ENCODE measurements at regions not wholly inside any gene's neighbourhood (a gene's known extent, or its start where the extent isn't known, plus 50 kb on each side); places are given as distances from the start of the nearest gene placed in this dataset.

DNA sequence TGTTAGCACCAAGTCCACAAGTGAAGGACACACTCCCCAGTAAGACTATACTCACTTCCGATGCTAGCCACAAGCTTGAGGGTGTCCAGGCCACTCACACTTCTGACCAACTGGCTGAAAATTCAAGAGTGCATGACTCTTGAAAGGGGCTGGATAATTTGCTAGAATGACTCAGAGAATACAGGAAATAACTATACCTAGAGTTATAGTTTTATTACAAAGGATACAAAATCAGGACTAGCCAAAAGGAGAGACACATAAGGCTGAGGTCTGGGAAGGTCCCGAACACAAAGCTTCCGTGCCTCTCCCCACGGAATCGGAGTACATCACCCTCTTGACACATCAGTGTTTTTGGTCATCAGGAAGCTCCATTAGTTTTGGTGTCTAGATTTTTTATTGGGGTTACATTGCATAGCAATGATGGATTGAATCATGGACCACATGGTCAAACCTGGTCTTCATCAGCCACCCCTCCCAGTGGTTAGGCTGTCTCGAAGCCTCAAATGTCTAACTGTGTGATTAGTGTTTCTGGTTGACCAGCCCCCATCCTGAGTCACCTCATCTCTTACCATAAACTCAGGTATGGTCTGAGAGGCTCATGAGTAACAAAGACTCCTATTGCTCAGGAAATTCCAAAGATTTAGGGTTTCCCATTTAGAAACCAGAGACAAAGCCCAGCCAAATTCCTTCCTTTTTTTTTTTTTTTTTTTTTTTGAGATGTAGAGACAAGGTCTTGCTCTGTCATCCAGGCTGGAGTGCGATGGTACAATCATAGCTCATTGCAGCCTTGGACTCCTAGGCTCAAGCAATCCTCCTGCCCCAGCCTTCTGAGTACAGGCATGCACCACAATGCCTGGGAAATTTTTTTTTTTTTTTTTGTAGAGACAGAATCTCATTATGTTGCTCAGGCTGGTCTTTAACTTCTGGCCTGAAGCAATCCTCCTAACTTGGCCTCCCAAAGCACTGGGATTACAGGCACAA, 472.0 kb upstream of the TBX3 start:
- DNase-seq: no peak

GRCh38 chr12:115149685-115150378, 465.9 kb upstream of the TBX3 start:
- DNase-seq: no peak

GRCh38 chr12:115149279-115149678, 465.3 kb upstream of the TBX3 start:
- no peak for DNase-seq

- DNase-seq: no peak
These were observed 463.9 kb upstream of the TBX3 start for GRCh38 chr12:115147916-115148315.

DNA sequence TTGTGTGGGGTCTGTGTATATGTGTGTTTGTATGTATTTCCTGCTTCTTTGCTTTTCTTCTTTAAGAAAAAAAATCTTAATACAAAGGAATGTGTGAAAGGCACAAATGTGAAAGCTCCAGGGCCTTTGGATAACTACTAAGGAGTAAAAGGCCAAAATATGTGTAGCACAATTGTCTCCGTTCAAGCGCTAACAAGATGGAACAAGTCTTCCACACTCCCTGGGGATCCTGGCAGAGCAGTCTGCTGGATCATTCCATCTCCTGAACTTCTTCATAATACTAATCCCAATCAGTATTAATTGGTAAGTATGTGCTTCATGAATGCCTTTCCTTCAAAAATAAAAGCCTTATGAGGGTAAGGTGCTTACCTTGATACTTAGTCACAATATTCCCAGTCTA, 462.5 kb upstream of the TBX3 start:
- no peak for DNase-seq

GRCh38 chr12:115144425-115144824, 460.4 kb upstream of the TBX3 start:
- no peak for DNase-seq

GRCh38 chr12:115140981-115141655, 457.1 kb upstream of the TBX3 start:
- DNase-seq: no peak

GRCh38 chr12:115137812-115138521, 454.0 kb upstream of the TBX3 start:
- no peak for DNase-seq

DNA sequence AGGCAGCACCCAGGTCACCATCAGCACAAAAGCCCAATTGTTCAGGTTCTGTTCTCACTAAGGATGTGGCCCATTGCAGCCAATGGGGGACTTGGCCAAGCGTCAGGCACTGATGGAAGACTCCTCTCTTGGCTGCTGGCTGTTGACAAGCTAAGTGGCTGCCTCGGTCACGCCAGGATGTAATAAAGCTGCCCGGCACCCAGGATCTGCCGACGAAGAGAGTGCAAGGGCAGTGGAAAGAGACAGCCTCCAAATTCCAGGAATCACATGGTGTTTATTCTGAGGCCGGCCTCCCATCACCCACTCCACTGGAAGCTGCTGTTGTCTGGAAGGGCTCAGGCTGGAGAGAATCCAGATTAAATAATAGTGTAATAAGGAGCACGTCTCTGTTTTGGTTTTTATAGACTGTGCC, 451.8 kb upstream of the TBX3 start:
- DNase-seq: no peak

GRCh38 chr12:115134298-115134697, 450.3 kb upstream of the TBX3 start:
- no peak for DNase-seq

GRCh38 chr12:115132905-115133304, 448.9 kb upstream of the TBX3 start:
- no peak for DNase-seq

- DNase-seq: no peak
These were observed 448.2 kb upstream of the TBX3 start for GRCh38 chr12:115132145-115132544.

DNA sequence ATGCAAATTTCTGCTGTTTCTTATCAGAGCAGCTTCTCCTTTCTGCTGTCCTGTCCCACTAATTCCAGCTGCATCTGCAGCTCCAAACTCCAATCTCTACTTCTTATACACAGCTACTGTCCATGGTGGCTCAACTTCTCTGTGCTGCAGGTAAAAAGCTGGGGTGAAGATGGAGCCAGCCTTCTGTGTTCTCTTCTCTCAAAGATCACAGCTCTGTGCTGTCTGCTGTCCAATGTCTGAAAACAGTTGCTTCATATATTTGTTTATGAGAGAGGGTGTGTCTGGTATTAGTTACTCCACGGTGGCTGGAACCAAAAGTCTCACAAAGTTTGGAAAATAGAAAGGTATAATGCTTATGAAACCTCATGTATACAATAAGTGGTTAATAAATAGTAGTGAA, 445.8 kb upstream of the TBX3 start:
- DNase-seq: no peak

- DNase-seq: no peak
These were observed 437.1 kb upstream of the TBX3 start for GRCh38 chr12:115121053-115121452.

DNA sequence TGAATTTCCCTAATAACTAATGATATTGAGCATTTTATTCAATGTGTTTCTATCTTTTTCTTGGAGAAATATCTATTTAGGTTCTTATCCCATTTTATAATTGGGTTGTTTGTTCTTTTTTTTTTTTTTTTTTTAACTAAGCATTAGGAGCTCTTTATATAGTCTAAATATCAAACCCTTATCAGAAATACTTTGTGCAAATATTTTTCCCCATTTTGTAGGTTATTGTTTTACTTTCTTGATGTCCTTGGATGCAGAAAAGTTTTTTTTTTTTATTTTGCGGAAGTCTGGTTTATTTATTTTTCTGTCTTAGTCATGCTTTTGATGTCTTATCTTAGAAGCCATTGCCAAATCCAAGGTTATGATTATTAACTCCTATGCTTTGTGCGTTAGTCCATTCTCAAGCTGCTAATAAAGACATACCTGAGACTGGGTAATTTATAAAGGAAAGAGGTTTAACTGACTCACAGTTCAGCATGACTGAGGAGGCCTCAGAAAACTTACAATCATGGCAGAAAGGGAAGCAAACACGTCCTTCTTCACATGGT, 434.3 kb upstream of the TBX3 start:
- no peak for DNase-seq

DNA sequence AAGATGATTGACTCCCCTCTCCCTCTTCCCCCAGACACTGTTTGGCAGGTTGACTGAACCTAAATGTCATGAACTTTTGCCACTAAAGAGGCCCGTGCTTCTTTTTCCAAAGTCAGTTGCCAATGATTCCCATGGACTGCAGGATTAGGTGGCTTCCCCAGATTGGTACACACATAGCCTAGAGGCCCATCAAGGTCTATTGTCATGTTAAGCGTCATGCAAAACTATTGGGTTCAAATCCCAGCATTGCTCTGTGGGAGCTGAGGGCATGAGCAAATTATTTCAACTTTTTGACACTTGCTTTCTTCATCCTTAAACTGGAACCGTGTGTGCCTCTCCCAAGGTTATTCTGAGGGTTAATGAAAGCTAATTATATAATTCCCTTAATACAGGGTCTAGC, 430.2 kb upstream of the TBX3 start:
- DNase-seq: no peak

DNA sequence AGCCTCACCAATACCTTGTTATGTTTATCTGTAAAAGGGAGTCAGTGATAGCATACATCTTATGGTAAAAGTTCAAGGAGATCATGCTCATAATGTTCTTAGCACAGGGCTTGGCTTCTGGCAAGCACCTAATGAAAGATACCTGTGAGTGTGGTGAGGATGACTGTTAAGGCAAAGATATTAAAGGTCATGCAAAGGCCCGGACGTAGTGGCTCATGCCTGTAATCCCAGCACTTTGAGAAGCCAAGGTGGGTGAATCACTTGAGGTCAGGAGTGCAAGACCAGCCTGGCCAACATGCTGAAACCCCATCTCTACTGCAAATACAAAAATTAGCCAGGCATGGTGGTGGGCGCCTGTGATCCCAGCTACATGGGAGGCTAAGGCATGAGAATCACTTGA, 425.9 kb upstream of the TBX3 start:
- no peak for DNase-seq

GRCh38 chr12:115108129-115109100, 424.4 kb upstream of the TBX3 start:
- DNase-seq: no peak

DNA sequence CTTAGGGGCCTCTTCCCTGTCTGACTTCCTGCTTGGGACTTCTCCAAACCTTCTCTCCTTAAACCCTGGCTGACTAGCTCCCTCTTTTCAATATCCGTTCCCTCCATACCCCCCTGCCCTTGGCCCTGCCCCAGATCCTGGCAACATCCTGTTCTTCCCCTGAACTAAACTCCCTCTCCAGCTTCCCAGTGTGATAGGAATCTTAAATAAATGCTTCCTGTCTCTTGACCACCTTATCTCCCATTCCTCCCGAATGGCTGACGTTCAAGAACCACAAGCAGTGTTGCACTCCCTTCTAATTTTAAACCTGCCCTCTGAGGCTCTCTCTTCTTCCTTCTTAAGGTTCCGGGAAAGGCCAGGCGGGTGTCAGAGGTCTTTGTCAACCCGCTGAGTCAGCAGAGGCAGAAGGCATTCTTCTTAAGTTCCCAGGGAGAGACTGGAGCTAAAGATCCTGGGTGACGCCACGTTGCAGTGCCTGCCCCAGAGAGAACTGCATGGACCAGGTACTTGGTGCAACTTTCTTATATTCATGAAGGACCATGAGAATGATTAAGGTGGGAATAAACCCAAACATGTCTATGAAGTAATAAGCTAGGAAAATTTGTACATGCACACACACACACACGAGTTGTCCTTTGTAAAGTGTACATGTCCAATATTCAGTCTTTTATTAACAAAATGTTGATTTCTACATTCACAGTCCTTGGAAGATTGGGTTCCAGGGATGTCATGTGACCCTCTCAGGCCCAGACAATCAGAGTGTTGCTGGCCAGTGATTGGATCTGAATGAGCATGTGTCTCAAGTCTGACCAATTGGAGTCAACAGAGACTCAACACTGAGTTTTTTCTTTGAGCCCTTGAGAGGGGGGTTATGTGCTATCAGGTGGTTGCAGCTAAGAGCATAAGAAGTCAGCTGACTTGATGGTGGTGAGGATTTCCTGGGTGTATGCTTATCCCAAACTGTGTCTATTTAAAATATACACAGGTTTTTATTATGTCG, 420.2 kb upstream of the TBX3 start:
- no peak for DNase-seq

DNA sequence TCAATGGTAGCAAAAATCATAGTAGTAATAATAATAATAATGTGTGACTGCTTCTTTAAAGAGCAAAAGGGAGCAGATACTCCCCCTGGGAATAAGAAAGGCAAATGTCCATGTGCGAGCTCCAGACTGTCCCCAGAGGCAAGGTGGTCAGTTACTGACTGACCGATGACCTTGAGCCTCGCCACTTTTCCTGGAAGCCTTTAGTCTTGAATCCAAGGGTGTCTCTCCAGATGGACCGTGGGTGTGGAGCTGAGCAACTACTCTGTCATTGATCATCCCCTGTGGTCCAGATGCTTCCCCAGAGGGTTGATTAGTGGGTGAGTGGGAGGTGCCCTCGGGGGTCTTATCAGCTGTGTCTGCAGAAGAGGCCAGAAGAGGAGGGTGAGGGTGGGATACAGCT, 418.5 kb upstream of the TBX3 start:
- DNase-seq: no peak
